ENCODE measurements at regions not wholly inside any gene's neighbourhood (a gene's known extent, or its start where the extent isn't known, plus 50 kb on each side); places are given as distances from the start of the nearest gene placed in this dataset.

DNA sequence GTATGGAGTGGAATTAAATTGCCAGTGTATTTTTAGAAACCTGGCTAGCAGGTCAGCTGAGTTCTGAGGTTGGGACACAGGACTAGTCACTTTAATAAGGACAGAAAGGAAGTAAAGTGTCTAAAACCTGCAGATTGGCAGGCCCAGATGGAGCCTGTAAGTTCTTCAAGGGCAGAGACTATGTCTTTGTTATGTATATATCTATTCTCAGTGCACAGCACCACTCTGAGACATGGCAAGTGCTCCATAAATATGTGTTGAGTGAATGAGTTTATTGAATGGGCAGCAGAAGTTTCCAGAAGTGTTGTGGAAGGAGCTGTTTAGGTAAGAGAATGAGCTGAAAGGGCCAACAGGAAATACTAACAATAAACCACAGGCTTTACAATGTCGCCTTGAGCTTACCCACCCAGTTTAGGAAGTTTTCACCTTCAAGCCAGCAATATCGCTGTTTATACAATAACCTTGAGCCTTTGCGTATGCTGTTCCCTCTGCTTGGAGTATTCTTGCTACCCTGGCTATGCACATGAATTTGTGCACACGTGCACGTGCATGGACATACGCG lies 109.5 kb upstream of the TMPO start:
- TF ChIP-seq, protein P1, sequence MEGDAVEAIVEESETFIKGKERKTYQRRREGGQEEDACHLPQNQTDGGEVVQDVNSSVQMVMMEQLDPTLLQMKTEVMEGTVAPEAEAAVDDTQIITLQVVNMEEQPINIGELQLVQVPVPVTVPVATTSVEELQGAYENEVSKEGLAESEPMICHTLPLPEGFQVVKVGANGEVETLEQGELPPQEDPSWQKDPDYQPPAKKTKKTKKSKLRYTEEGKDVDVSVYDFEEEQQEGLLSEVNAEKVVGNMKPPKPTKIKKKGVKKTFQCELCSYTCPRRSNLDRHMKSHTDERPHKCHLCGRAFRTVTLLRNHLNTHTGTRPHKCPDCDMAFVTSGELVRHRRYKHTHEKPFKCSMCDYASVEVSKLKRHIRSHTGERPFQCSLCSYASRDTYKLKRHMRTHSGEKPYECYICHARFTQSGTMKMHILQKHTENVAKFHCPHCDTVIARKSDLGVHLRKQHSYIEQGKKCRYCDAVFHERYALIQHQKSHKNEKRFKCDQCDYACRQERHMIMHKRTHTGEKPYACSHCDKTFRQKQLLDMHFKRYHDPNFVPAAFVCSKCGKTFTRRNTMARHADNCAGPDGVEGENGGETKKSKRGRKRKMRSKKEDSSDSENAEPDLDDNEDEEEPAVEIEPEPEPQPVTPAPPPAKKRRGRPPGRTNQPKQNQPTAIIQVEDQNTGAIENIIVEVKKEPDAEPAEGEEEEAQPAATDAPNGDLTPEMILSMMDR (IDR thresholded peaks at IDR 0.05; ENCODE audit: low read depth, low read length), result no peak
- TF ChIP-seq EZH2phosphoT487 (IDR thresholded peaks at IDR 0.05; ENCODE audit: low read depth), result no peak

Measured in OCI-LY3 (cell line).